GM18526 (cell line): ENCODE measurements at regions not wholly inside any gene's neighbourhood (a gene's known extent, or its start where the extent isn't known, plus 50 kb on each side); places are given as distances from the start of the nearest gene placed in this dataset.

Experiments
- POLR2A ChIP-seq: IDR thresholded peaks from 3 replicates; pipeline ENCODE4 v1.6.1; 2011; ENCODE audit not compliant: insufficient read length; ENCODE audit errors: extremely low read depth

- no peak for TF ChIP-seq POLR2A
These were observed 155.7 kb downstream of the C9orf50 start for GRCh38 chr9:129464972-129465833.

GRCh38 chr9:129463994-129464393 is 156.9 kb downstream of the C9orf50 start:
- no peak for TF ChIP-seq POLR2A

DNA sequence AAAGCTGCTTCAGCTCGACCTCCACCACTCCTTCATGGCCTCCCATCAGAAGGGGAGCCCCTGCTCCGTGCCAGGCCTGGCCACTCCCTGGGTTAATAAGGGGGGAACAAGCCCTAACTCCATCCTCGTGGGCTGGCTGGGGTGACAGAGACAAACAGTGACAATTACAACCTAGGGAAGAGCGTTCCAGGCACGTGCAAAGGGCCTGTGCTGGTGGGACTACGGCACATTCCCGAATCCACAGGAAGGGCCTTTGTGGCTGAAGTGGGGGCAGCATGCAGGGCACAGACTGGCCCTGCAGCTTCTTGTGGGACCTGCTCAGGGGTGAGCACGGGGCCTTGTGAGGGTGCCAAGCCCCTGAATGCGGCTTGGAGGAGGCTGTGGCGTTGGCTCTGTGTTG is 157.4 kb downstream of the C9orf50 start:
- no peak for TF ChIP-seq POLR2A

- TF ChIP-seq POLR2A: no peak
These were observed 158.5 kb downstream of the C9orf50 start for GRCh38 chr9:129462360-129462759.

DNA sequence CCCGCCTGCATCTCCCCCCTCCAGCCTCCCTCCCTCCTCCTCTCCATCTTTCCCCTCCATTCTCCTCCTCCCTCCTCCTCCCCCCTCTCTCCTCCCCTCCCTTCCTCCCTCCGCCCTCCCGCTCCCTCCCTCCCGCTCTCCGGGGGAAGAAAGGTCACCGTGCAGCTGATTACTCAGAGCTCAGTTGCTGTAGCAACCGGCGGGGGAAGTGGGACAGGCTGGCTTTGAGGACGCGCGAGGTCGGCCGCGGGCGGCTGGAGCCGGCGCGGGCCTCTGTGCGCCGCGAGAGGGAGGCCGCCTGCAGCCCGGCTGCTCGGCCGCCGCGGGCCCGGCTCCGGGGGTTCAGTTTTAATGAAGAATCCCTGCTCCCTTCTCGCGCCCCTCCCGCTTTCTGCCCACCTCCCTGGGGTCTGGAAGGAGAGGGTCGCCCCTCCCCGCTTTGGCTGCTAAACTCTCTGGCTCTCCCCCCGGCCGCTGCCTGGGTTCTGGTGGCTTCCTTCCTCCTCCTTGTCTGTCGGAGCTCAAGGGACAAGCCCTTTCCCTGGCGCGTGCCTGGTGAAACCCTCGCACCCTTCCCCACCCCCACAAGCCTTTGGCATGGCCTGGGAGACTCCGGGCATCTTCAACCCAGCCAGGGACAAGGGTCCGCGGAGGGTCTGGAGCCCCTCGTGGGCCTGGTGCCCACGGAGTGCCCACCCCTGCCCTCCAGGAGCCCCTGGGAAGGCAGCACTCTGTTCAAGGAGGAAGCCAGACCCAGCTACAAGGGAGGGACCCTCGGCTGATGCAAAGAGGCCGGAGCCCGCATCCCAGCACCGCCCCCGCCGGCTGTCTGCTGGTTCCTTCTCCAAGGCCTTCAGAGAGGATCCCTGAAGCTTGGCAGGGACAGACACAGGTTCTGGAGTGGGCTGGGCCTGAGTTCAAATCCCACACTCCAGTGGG is 160.3 kb downstream of the C9orf50 start:
- TF ChIP-seq POLR2A: peak; percentile 49

DNA sequence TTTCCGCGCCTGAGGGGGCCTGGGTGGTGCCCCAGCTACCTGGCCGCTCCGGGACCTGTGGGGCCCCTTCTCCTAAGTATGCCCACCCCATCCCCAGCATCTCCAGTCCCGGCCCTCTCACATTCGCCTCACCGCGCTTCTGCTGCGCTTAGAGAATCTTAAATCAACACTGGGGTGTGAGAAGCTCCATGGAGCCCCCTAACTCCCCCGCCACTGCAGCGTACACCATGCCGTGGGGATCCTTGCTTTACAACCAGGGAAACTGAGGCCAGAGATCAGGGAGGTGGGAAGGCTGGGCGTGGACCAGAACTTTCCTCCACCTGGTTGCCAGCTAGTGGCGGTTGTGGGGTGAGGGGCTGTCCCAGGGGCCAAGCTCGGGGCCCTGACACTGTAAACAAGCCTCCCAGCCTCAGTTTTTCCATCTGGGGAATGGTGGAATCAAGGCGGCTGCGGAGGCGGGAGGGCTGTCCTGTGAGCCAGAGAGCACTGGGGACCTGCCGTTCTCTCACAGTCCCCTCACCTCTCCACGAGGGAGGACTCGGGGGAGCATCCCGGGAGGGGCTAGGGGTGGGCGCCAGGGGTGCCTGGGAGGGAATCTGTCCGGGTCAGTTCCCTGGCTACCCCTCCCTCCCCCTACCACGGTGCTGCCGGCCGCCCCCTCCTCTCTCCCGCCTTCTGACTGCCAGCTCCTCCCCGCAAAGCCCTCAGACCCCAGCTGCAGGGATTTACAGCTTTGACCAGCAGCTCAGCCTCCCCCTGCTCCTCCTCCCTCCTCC is 161.2 kb downstream of the C9orf50 start:
- no peak for TF ChIP-seq POLR2A

DNA sequence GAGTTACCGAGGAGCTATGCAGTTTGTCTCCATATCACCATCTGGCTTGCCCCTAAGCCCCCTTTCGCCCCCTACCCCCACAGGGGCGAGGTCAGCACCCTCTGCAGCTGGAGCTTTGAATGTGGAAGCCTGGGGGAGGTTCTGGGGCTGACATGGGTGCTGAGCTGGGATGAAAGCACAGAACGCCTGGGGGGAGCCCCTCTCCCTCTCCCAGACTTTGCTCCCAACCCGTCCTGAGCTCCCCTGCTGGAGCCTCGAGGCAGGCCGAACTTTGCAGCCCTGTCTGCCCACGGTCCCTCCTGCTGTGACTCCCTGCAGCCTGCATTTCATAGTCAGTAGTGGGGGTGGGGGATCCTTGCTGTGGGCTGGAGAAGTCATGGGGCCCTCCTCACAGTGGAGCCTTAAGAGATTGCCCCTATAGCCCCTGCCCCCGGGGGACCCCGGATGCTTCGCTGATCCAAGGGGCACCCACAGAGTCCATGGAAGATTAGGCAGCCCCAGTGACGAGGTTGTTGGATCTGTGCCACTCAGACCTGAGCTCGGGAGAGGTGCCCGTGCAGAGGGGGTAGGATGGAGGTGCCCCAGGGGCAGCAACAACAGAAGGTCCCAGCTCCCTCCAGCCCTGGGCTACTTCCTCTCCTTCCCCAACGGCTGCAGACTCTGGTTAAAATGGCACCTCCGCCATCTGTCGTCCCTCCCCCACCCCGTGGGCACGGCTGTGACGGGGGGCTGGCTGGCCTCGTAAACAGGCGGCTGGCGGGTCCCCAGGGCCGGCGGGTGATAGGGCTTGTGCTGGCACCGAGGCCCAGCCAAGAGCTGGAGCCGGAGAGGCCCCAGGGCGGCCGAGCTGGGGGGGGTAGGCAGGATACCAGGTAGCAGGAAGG is 162.0 kb downstream of the C9orf50 start:
- TF ChIP-seq POLR2A: no peak

- no peak for TF ChIP-seq POLR2A
These were observed 162.7 kb downstream of the C9orf50 start for GRCh38 chr9:129458155-129458661.

GRCh38 chr9:129457325-129457779 is 163.5 kb downstream of the C9orf50 start:
- no peak for TF ChIP-seq POLR2A

- TF ChIP-seq POLR2A: no peak
These were observed 164.2 kb downstream of the C9orf50 start for GRCh38 chr9:129456549-129457324.

DNA sequence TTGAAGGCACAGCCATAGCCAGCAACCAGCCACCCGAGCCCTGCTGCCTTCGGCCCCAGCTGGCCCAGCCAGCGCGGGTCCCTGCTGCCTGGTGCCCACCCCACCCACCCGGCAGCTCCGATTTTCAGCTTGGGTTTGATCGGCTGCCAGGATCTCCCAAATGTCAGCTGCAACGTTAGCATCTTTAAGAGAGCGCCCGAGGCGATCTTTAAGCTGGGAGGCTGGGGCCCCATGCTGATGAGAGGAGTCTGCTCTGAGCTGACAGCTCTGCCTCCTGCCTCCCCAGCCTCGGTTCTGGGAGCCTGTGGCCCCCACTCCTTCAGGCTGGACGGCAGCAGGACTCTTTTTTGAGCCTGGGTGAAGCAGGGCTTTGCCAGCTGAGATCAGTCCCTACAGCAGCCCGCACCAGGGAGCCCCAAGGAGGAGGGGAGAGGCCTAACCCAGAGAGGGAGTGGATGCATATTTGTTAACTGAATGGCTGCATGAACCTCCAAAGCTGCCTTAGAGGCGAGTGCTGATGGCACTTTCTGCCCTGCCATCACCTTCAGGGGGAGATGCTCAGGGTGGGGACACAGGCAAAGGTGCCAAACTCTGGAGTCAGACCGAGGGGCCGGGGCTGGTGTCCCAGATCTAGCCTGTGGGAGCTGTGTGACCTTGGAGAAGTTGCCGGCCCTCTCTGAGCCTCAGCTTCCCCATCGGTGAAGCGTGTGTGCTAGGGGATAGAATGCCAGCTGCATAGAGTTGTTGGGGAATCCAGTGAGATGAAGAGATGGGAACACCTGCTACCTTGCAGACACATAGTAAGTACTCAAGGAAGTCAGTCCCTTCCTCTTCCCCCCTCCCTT is 165.5 kb downstream of the C9orf50 start:
- no peak for TF ChIP-seq POLR2A

GRCh38 chr9:129454467-129455067 is 166.3 kb downstream of the C9orf50 start:
- TF ChIP-seq POLR2A: no peak

DNA sequence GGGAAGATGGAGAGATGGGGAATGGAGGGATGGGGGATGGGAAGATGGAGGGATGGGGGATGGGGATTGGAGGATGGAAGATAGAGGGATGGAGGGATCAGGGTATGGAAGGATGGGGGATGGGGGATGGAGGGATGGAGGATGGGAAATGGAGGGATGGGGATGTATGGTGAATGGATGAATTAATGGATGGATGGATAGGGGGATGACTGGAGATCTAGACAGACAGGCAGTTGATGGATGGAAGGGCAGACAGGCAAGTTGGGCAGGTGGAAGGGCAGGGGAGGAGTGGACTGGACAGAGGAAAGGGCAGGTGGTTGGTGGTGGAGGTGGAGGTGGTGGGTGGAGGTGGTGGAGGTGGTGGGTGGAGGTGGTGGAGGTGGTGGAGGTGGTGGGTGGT is 167.2 kb downstream of the C9orf50 start:
- no peak for TF ChIP-seq POLR2A
